Panc1 (cell line): ENCODE measurements at regions not wholly inside any gene's neighbourhood (a gene's known extent, or its start where the extent isn't known, plus 50 kb on each side); places are given as distances from the start of the nearest gene placed in this dataset.

ENCODE experiments used
- POLR2AphosphoS5 ChIP-seq: IDR thresholded peaks from 2 replicates; pipeline ENCODE4 v1.6.1; 2012; ENCODE audit warnings: mild to moderate bottlenecking, low read depth, low read length, moderate library complexity
- TF ChIP-seq, protein P1 (sequence below): fragments of 450-650 bp; IDR thresholded peaks from 2 replicates; pipeline ENCODE4 v1.5.1; 2017; ENCODE audit warnings: mild to moderate bottlenecking

DNA sequence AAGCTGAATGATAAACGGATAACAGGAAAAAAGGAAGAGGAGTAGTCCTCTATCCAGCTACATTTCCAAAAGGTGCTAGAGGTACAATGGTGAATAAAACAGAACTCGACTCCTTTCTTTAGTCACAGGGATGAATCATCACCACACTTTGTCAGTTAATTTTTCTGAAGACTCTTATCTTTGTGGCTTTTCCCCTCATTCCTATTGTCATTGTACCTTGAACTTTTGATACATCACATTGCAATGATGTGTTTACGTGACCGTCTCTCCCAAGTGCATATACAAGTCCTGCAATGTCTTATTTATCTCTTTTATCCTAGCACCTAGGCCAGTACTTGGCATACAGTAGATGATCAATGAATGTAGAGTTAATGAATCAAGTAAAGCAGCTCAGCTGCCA is 134.7 kb downstream of the LHFPL1 start:
- TF ChIP-seq, protein P1, sequence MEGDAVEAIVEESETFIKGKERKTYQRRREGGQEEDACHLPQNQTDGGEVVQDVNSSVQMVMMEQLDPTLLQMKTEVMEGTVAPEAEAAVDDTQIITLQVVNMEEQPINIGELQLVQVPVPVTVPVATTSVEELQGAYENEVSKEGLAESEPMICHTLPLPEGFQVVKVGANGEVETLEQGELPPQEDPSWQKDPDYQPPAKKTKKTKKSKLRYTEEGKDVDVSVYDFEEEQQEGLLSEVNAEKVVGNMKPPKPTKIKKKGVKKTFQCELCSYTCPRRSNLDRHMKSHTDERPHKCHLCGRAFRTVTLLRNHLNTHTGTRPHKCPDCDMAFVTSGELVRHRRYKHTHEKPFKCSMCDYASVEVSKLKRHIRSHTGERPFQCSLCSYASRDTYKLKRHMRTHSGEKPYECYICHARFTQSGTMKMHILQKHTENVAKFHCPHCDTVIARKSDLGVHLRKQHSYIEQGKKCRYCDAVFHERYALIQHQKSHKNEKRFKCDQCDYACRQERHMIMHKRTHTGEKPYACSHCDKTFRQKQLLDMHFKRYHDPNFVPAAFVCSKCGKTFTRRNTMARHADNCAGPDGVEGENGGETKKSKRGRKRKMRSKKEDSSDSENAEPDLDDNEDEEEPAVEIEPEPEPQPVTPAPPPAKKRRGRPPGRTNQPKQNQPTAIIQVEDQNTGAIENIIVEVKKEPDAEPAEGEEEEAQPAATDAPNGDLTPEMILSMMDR: no peak
- TF ChIP-seq POLR2AphosphoS5: no peak
